H9 (cell line): ENCODE measurements at regions not wholly inside any gene's neighbourhood (a gene's known extent, or its start where the extent isn't known, plus 50 kb on each side); places are given as distances from the start of the nearest gene placed in this dataset.

Source experiments
- DNase-seq: peaks from one replicate; pipeline ENCODE4 v3.0.0-alpha.2; 2017
- H2AFZ ChIP-seq: one replicate; pipeline ENCODE4 v1.6.1; 2013; ENCODE audit warnings: mild to moderate bottlenecking, low read length, control low read depth, moderate library complexity
- H2AK5ac ChIP-seq: 2 replicates; pipeline ENCODE4 v1.6.1; 2013; ENCODE audit warnings: low read length, control low read depth, mixed read lengths; ENCODE audit not compliant: insufficient read length
- H2BK120ac ChIP-seq: one replicate; pipeline ENCODE4 v1.6.1; 2013; ENCODE audit warnings: low read depth, mild to moderate bottlenecking, low read length, control low read depth, inconsistent platforms; ENCODE audit not compliant: poor library complexity, severe bottlenecking
- H2BK12ac ChIP-seq: 2 replicates; pipeline ENCODE4 v1.6.1; 2013; ENCODE audit warnings: low read length, control low read depth, mixed read lengths, low read depth; ENCODE audit not compliant: insufficient read length
- H2BK15ac ChIP-seq: 2 replicates; pipeline ENCODE4 v1.6.1; 2013; ENCODE audit warnings: low read depth, low read length, control low read depth
- H2BK20ac ChIP-seq: one replicate; pipeline ENCODE4 v1.6.1; 2013; ENCODE audit warnings: low read depth, mild to moderate bottlenecking, low read length, control low read depth, inconsistent platforms; ENCODE audit not compliant: poor library complexity, severe bottlenecking
- H2BK5ac ChIP-seq: 2 replicates; pipeline ENCODE4 v1.6.1; 2013; ENCODE audit warnings: low read length, control low read depth, mixed read lengths; ENCODE audit not compliant: insufficient read length
- H3K14ac ChIP-seq: 2 replicates; pipeline ENCODE4 v1.6.1; 2013; ENCODE audit warnings: low read length, control low read depth; ENCODE audit not compliant: insufficient read depth
- H3K18ac ChIP-seq: 2 replicates; pipeline ENCODE4 v1.6.1; 2013; ENCODE audit warnings: low read depth, mild to moderate bottlenecking, mixed read lengths, low read length, control low read depth; ENCODE audit not compliant: insufficient read length
- H3K23ac ChIP-seq: 2 replicates; pipeline ENCODE4 v1.6.1; 2013; ENCODE audit warnings: low read length, control low read depth, mixed read lengths, low read depth; ENCODE audit not compliant: insufficient read length
- H3K23me2 ChIP-seq: 2 replicates; pipeline ENCODE4 v1.6.1; 2013; ENCODE audit warnings: low read depth, mild to moderate bottlenecking, mixed read lengths, low read length, control low read depth; ENCODE audit not compliant: insufficient read length, poor library complexity, severe bottlenecking
- H3K27ac ChIP-seq: 2 replicates; pipeline ENCODE4 v1.5.1; 2013; ENCODE audit warnings: low read length, control low read depth, mixed read lengths, low read depth; ENCODE audit not compliant: insufficient read length
- H3K27me3 ChIP-seq: 2 replicates; pipeline ENCODE4 v1.6.1; 2013; ENCODE audit warnings: low read length, control low read depth, inconsistent platforms; ENCODE audit not compliant: insufficient read depth
- H3K4ac ChIP-seq: 2 replicates; pipeline ENCODE4 v1.6.1; 2013; ENCODE audit warnings: low read depth, mild to moderate bottlenecking, control low read depth, inconsistent platforms, low read length, moderate library complexity
- H3K4me1 ChIP-seq: 2 replicates; pipeline ENCODE4 v1.6.1; 2013; ENCODE audit warnings: low read length, control low read depth, inconsistent platforms; ENCODE audit not compliant: insufficient read depth
- H3K4me2 ChIP-seq: 2 replicates; pipeline ENCODE4 v1.6.1; 2013; ENCODE audit warnings: low read length, control low read depth, mixed read lengths; ENCODE audit not compliant: insufficient read length, insufficient read depth
- H3K56ac ChIP-seq: 2 replicates; pipeline ENCODE4 v1.6.1; 2013; ENCODE audit warnings: low read depth, mild to moderate bottlenecking, mixed read lengths, low read length, control low read depth; ENCODE audit not compliant: insufficient read length
- H3K79me1 ChIP-seq: 2 replicates; pipeline ENCODE4 v1.6.1; 2013; ENCODE audit warnings: low read depth, mild to moderate bottlenecking, moderate library complexity, low read length, control low read depth, inconsistent platforms; ENCODE audit not compliant: insufficient read depth, poor library complexity, severe bottlenecking
- H3K79me2 ChIP-seq: 2 replicates; pipeline ENCODE4 v1.6.1; 2013; ENCODE audit warnings: low read length, control low read depth, inconsistent platforms; ENCODE audit not compliant: insufficient read depth
- H3K9ac ChIP-seq: 2 replicates; pipeline ENCODE4 v1.6.1; 2013; ENCODE audit warnings: low read length, control low read depth, mixed read lengths; ENCODE audit not compliant: insufficient read length; ENCODE audit errors: extremely low read depth
- H3K9me3 ChIP-seq: one replicate; pipeline ENCODE4 v1.6.1; 2013; ENCODE audit warnings: low read depth, low read length, inconsistent platforms; ENCODE audit not compliant: control insufficient read depth
- H3T11ph ChIP-seq: one replicate; pipeline ENCODE4 v1.6.1; 2013; ENCODE audit warnings: mild to moderate bottlenecking, low read length, control low read depth, inconsistent platforms
- H4K20me1 ChIP-seq: one replicate; pipeline ENCODE4 v1.6.1; 2013; ENCODE audit not compliant: control insufficient read depth, insufficient read length, insufficient read depth
- H4K5ac ChIP-seq: 2 replicates; pipeline ENCODE4 v1.6.1; 2013; ENCODE audit warnings: low read depth, mild to moderate bottlenecking, mixed read lengths, low read length, control low read depth; ENCODE audit not compliant: insufficient read length
- H4K8ac ChIP-seq: replicated peaks from 2 replicates; pipeline ENCODE4 v1.6.1; 2013; ENCODE audit warnings: low read length, control low read depth, mixed read lengths, low read depth; ENCODE audit not compliant: insufficient read length
- H4K91ac ChIP-seq: 2 replicates; pipeline ENCODE4 v1.6.1; 2013; ENCODE audit warnings: low read depth, mild to moderate bottlenecking, moderate library complexity, mixed read lengths, low read length, control low read depth; ENCODE audit not compliant: insufficient read length
- H3K27ac Mint-ChIP-seq, 3 experiments: 2 replicates in 2 of 3; 3 replicates in 1 of 3; pipeline ENCODE4 v1.8.0; 2020 to 2021; ENCODE audit warnings: mixed read lengths in 3 of 3, mild to moderate bottlenecking in 1 of 3, moderate library complexity in 1 of 3
- H3K27me3 Mint-ChIP-seq: 2 replicates; pipeline ENCODE4 v1.8.0; 2021; ENCODE audit warnings: low read depth, mild to moderate bottlenecking, moderate library complexity, mixed read lengths
- H3K36me3 Mint-ChIP-seq, 3 experiments: 2 replicates in 2 of 3; 3 replicates in 1 of 3; pipeline ENCODE4 v1.8.0; 2020 to 2021; ENCODE audit warnings: low read depth in 3 of 3, mixed read lengths in 3 of 3; ENCODE audit not compliant: insufficient read depth in 1 of 3
- H3K4me1 Mint-ChIP-seq, 2 experiments: 2 replicates each; pipeline ENCODE4 v1.8.0; 2020; ENCODE audit warnings: mixed read lengths in 2 of 2
- H3K4me3 Mint-ChIP-seq, 2 experiments: 2 replicates in 1 of 2; 3 replicates in 1 of 2; pipeline ENCODE4 v1.8.0; 2020 to 2021; ENCODE audit warnings: mild to moderate bottlenecking in 2 of 2, mixed read lengths in 2 of 2, moderate library complexity in 1 of 2
- H3K9me3 Mint-ChIP-seq, 2 experiments: 2 replicates in 1 of 2; 3 replicates in 1 of 2; pipeline ENCODE4 v1.8.0; 2020; ENCODE audit warnings: mild to moderate bottlenecking in 2 of 2, mixed read lengths in 2 of 2, moderate library complexity in 1 of 2
- CTCF ChIP-seq: fragments of 200-600 bp; sonication (generic); conservative IDR thresholded peaks from 3 replicates; pipeline ENCODE4 v1.8.0; 2021; ENCODE audit warnings: antibody characterized with exemption, mild to moderate bottlenecking
- WGBS: extraction: QIAGEN DNeasy Blood & Tissue Kit; methylation state at CpG from one replicate; pipeline ENCODE4 v1.1.7; 2013; ENCODE audit warnings: missing lambda C conversion rate, low lambda C conversion rate, mixed read lengths; ENCODE audit not compliant: insufficient read length; ENCODE audit errors: extremely low coverage; 5-methylcytosine and 5-hydroxymethylcytosine counted together

- no peaks in the 10 kb centered on the region; a peak in 1 of 5 replicates for H3K9me3 Mint-ChIP-seq
- Histone ChIP-seq H2AFZ (no peak overlapping the region), H2BK5ac (no peak overlapping the region), H3K18ac (no peak overlapping the region), H3K9me3 (no peaks in the 10 kb centered on the region), H3K14ac (no peak overlapping the region), H3K4me1 (no peaks in the 10 kb centered on the region), H3K23ac (no peak overlapping the region), H4K8ac (no peak overlapping the region), H3K27me3 (no peaks in the 10 kb centered on the region), H2BK20ac (no peak overlapping the region), H2BK12ac (no peak overlapping the region), H3K4ac (no peak overlapping the region), H4K91ac (no peak overlapping the region), H3K56ac (no peak overlapping the region), H3K79me2 (no peaks in the 10 kb centered on the region), H3K4me2 (no peak overlapping the region), H2BK15ac (no peak overlapping the region), H2BK120ac (no peak overlapping the region), H3K27ac (no peak overlapping the region), H3K23me2 (no peaks in the 10 kb centered on the region), H4K20me1 (no peaks in the 10 kb centered on the region), H2AK5ac (no peak overlapping the region), H4K5ac (no peak overlapping the region), H3K9ac (no peak overlapping the region), H3T11ph (no peak overlapping the region), H3K79me1 (no peaks in the 10 kb centered on the region)
- DNase-seq: no peak
- H3K4me3 Mint-ChIP-seq: no peak overlapping the region
- no peak for TF ChIP-seq CTCF
- H3K36me3 Mint-ChIP-seq: no peaks in the 10 kb centered on the region
- no CpG with 5 or more reads among the region's 2 CpGs for WGBS
- H3K4me1 Mint-ChIP-seq: no peaks in the 10 kb centered on the region
- H3K27ac Mint-ChIP-seq: no peak overlapping the region
- H3K27me3 Mint-ChIP-seq: peaks cover 3% of the 10 kb centered on the region
Measured at GRCh38 chr6:51303338-51303737, 484.7 kb downstream of the TFAP2B start.
